ENCODE measurements at regions not wholly inside any gene's neighbourhood (a gene's known extent, or its start where the extent isn't known, plus 50 kb on each side); places are given as distances from the start of the nearest gene placed in this dataset.

GRCh38 chr6:103983011-103983410 is 876.7 kb downstream of the HACE1 start (continued):
- no peak for TF ChIP-seq SMAD4 (CRISPR knock-in tag; conservative IDR thresholded peaks at IDR 0.05)
- no peak for TF ChIP-seq SMAD2 (IDR thresholded peaks at IDR 0.05; ENCODE audit: low read depth, low read length)

- no peak overlapping the region for H3K4me2 ChIP-seq (ENCODE audit: insufficient read depth, low read length)
- ChIA-PET POLR2A (no interaction called here), CTCF (ENCODE audit: low intra/inter-chr PET ratio) (no interaction called here)
- no peaks in the 10 kb centered on the region for H3K9me1 ChIP-seq (ENCODE audit: control insufficient read depth, insufficient read depth, low read length)
- ATAC-seq = no peak
- H3K27ac ChIP-seq (ENCODE audit: extremely low read depth, low read depth, low read length) = no peak overlapping the region
- no peak for DNase-seq (ENCODE audit: extremely low read depth in 1 of 4, low spot score in 3 of 4)
- no TSS peak for BruUV-seq (replicated peaks)
- H4K20me1 ChIP-seq (replicated peaks; ENCODE audit: control insufficient read depth, insufficient read depth, low read length) = no peaks in the 10 kb centered on the region
- no peaks in the 10 kb centered on the region for H3K79me2 ChIP-seq (ENCODE audit: control insufficient read depth, insufficient read depth, low read length)
- H3K4me3 ChIP-seq = no peak overlapping the region
- 0 out of 2 replicates have a peak, but pooled peaks cover 2% of the 10 kb centered on the region for H3K9me3 ChIP-seq (replicated peaks; ENCODE audit: control insufficient read depth, insufficient read depth, low read depth, low read length)
- no peaks in the 10 kb centered on the region for H3K36me3 ChIP-seq (ENCODE audit: control insufficient read depth, insufficient read depth, low read length)
- no peaks in the 10 kb centered on the region for H3K4me1 ChIP-seq (replicated peaks in 1 of 2; ENCODE audit: control insufficient read depth in 2 of 2, insufficient read depth in 2 of 2, low read length in 2 of 2)
- no peak overlapping the region for H2AFZ ChIP-seq (ENCODE audit: low read depth, low read length)
- in situ Hi-C loops (cut with MboI) = no loop called here
- TF ChIP-seq HNRNPUL1 (IDR thresholded peaks at IDR 0.05; ENCODE audit: low read length) = no peak
- TF ChIP-seq KLF10 (CRISPR knock-in tag; IDR thresholded peaks at IDR 0.05) = no peak
- no peak for TF ChIP-seq ZNF3 (CRISPR knock-in tag; IDR thresholded peaks at IDR 0.05)
- no peaks in the 10 kb centered on the region for H3K27me3 ChIP-seq (ENCODE audit: control insufficient read depth in 2 of 2, insufficient read depth in 2 of 2, low read length in 2 of 2)
- no peak for FAIRE-seq
- WGBS (ENCODE audit: insufficient coverage, low coverage, missing lambda C conversion rate) = 0% methylated on average over 4 of the region's 4 CpGs
- no peak overlapping the region for H3K9ac ChIP-seq (ENCODE audit: insufficient read depth in 1 of 2, low read depth in 2 of 2, low read length in 2 of 2)
- intact Hi-C loops (cut with micrococcal nuclease) = no loop called here
These were observed 877.1 kb downstream of the HACE1 start for GRCh38 chr6:103982574-103982973.

- TF ChIP-seq ZNF398 (CRISPR knock-in tag; IDR thresholded peaks at IDR 0.05) = no peak
- no peak for TF ChIP-seq CREBBP (IDR thresholded peaks at IDR 0.05; ENCODE audit: low read depth, low read length)
- no peak for TF ChIP-seq CLOCK (CRISPR knock-in tag; IDR thresholded peaks at IDR 0.05; ENCODE audit: borderline replicate concordance)
- ChIA-PET POLR2A (no interaction called here), CTCF (ENCODE audit: low intra/inter-chr PET ratio) (no interaction called here)
- Histone ChIP-seq H2AFZ (ENCODE audit: low read depth, low read length) (no peak overlapping the region), H3K9me1 (ENCODE audit: control insufficient read depth, insufficient read depth, low read length) (no peaks in the 10 kb centered on the region), H3K4me3 (no peak overlapping the region), H4K20me1 (replicated peaks; ENCODE audit: control insufficient read depth, insufficient read depth, low read length) (no peaks in the 10 kb centered on the region), H3K4me1 (replicated peaks in 1 of 2; ENCODE audit: control insufficient read depth in 2 of 2, insufficient read depth in 2 of 2, low read length in 2 of 2) (no peaks in the 10 kb centered on the region), H3K36me3 (ENCODE audit: control insufficient read depth, insufficient read depth, low read length) (no peaks in the 10 kb centered on the region), H3K9me3 (replicated peaks; ENCODE audit: control insufficient read depth, insufficient read depth, low read depth, low read length) (0 out of 2 replicates have a peak, but pooled peaks cover 2% of the 10 kb centered on the region), H3K9ac (ENCODE audit: insufficient read depth in 1 of 2, low read depth in 2 of 2, low read length in 2 of 2) (no peak overlapping the region), H3K79me2 (ENCODE audit: control insufficient read depth, insufficient read depth, low read length) (no peaks in the 10 kb centered on the region), H3K27ac (ENCODE audit: extremely low read depth, low read depth, low read length) (no peak overlapping the region), H3K27me3 (ENCODE audit: control insufficient read depth in 2 of 2, insufficient read depth in 2 of 2, low read length in 2 of 2) (no peaks in the 10 kb centered on the region), H3K4me2 (ENCODE audit: insufficient read depth, low read length) (no peak overlapping the region)
- DNase-seq (ENCODE audit: extremely low read depth in 1 of 4, low spot score in 3 of 4) (no peak), ATAC-seq (no peak), FAIRE-seq (no peak)
- WGBS (ENCODE audit: insufficient coverage, low coverage, missing lambda C conversion rate) = 3% methylated on average over 2 of the region's 2 CpGs
- intact Hi-C loops (cut with micrococcal nuclease) (no loop called here), in situ Hi-C loops (cut with MboI) (no loop called here)
- BruUV-seq (replicated peaks) = no TSS peak
These were observed 880.4 kb downstream of the HACE1 start for GRCh38 chr6:103979308-103979707.
